ENCODE measurements at regions not wholly inside any gene's neighbourhood (a gene's known extent, or its start where the extent isn't known, plus 50 kb on each side); places are given as distances from the start of the nearest gene placed in this dataset.

- Histone ChIP-seq H3K27me3 (ENCODE audit: control insufficient read depth, insufficient read depth, low read length) (no peaks in the 10 kb centered on the region), H3K9ac (ENCODE audit: low read depth, low read length) (no peak overlapping the region), H3K4me1 (ENCODE audit: control insufficient read depth, insufficient read depth, low read length) (no peaks in the 10 kb centered on the region), H3K4me3 (ENCODE audit: low read length) (no peak overlapping the region), H3K4me2 (ENCODE audit: low read length) (no peak overlapping the region), H3K9me3 (replicated peaks; ENCODE audit: low read length) (peaks cover 3% of the 10 kb centered on the region), H3K36me3 (ENCODE audit: insufficient read depth, low read length) (no peaks in the 10 kb centered on the region)
These were observed 180.8 kb upstream of the CCDC179 start for GRCh38 chr11:23041001-23041503.

GRCh38 chr11:23058656-23059055, 198.4 kb upstream of the CCDC179 start:
- H3K4me3 ChIP-seq (ENCODE audit: low read length), result no peak overlapping the region
- no peaks in the 10 kb centered on the region for H3K36me3 ChIP-seq (ENCODE audit: insufficient read depth, low read length)
- no peak overlapping the region for H3K9ac ChIP-seq (ENCODE audit: low read depth, low read length)
- no peaks in the 10 kb centered on the region for H3K9me3 ChIP-seq (replicated peaks; ENCODE audit: low read length)
- no peaks in the 10 kb centered on the region for H3K4me1 ChIP-seq (ENCODE audit: control insufficient read depth, insufficient read depth, low read length)
- H3K27me3 ChIP-seq (ENCODE audit: control insufficient read depth, insufficient read depth, low read length), result no peaks in the 10 kb centered on the region
- no peak overlapping the region for H3K4me2 ChIP-seq (ENCODE audit: low read length)

GRCh38 chr11:23063276-23063675, 203.0 kb upstream of the CCDC179 start:
- H3K4me2 ChIP-seq (ENCODE audit: low read length), result no peak overlapping the region
- no peaks in the 10 kb centered on the region for H3K9me3 ChIP-seq (replicated peaks; ENCODE audit: low read length)
- no peaks in the 10 kb centered on the region for H3K36me3 ChIP-seq (ENCODE audit: insufficient read depth, low read length)
- no peaks in the 10 kb centered on the region for H3K4me1 ChIP-seq (ENCODE audit: control insufficient read depth, insufficient read depth, low read length)
- H3K9ac ChIP-seq (ENCODE audit: low read depth, low read length), result no peak overlapping the region
- no peak overlapping the region for H3K4me3 ChIP-seq (ENCODE audit: low read length)
- no peaks in the 10 kb centered on the region for H3K27me3 ChIP-seq (ENCODE audit: control insufficient read depth, insufficient read depth, low read length)

GRCh38 chr11:23078289-23078971, 218.2 kb upstream of the CCDC179 start:
- no peaks in the 10 kb centered on the region for H3K27me3 ChIP-seq (ENCODE audit: control insufficient read depth, insufficient read depth, low read length)
- no peak overlapping the region for H3K4me3 ChIP-seq (ENCODE audit: low read length)
- H3K9ac ChIP-seq (ENCODE audit: low read depth, low read length), result no peak overlapping the region
- no peak overlapping the region for H3K4me2 ChIP-seq (ENCODE audit: low read length)
- peaks cover 3% of the 10 kb centered on the region for H3K9me3 ChIP-seq (replicated peaks; ENCODE audit: low read length)
- H3K4me1 ChIP-seq (ENCODE audit: control insufficient read depth, insufficient read depth, low read length), result no peaks in the 10 kb centered on the region
- no peaks in the 10 kb centered on the region for H3K36me3 ChIP-seq (ENCODE audit: insufficient read depth, low read length)

GRCh38 chr11:23079382-23079813, 219.1 kb upstream of the CCDC179 start:
- no peak overlapping the region for H3K9ac ChIP-seq (ENCODE audit: low read depth, low read length)
- no peaks in the 10 kb centered on the region for H3K4me1 ChIP-seq (ENCODE audit: control insufficient read depth, insufficient read depth, low read length)
- no peak overlapping the region for H3K4me2 ChIP-seq (ENCODE audit: low read length)
- no peaks in the 10 kb centered on the region for H3K36me3 ChIP-seq (ENCODE audit: insufficient read depth, low read length)
- H3K27me3 ChIP-seq (ENCODE audit: control insufficient read depth, insufficient read depth, low read length), result no peaks in the 10 kb centered on the region
- H3K9me3 ChIP-seq (replicated peaks; ENCODE audit: low read length), result peaks cover 3% of the 10 kb centered on the region
- no peak overlapping the region for H3K4me3 ChIP-seq (ENCODE audit: low read length)

GRCh38 chr11:23087407-23087806, 227.1 kb upstream of the CCDC179 start:
- H3K4me2 ChIP-seq (ENCODE audit: low read length), result no peak overlapping the region
- H3K27me3 ChIP-seq (ENCODE audit: control insufficient read depth, insufficient read depth, low read length), result no peaks in the 10 kb centered on the region
- H3K9me3 ChIP-seq (replicated peaks; ENCODE audit: low read length), result no peaks in the 10 kb centered on the region
- no peak overlapping the region for H3K9ac ChIP-seq (ENCODE audit: low read depth, low read length)
- no peaks in the 10 kb centered on the region for H3K36me3 ChIP-seq (ENCODE audit: insufficient read depth, low read length)
- H3K4me1 ChIP-seq (ENCODE audit: control insufficient read depth, insufficient read depth, low read length), result no peaks in the 10 kb centered on the region
- H3K4me3 ChIP-seq (ENCODE audit: low read length), result no peak overlapping the region

- Histone ChIP-seq H3K4me3 (ENCODE audit: low read length) (no peak overlapping the region), H3K36me3 (ENCODE audit: insufficient read depth, low read length) (no peaks in the 10 kb centered on the region), H3K9ac (ENCODE audit: low read depth, low read length) (no peak overlapping the region), H3K4me2 (ENCODE audit: low read length) (no peak overlapping the region), H3K9me3 (replicated peaks; ENCODE audit: low read length) (no peaks in the 10 kb centered on the region), H3K4me1 (ENCODE audit: control insufficient read depth, insufficient read depth, low read length) (no peaks in the 10 kb centered on the region), H3K27me3 (ENCODE audit: control insufficient read depth, insufficient read depth, low read length) (no peaks in the 10 kb centered on the region)
These were observed 230.4 kb upstream of the CCDC179 start for GRCh38 chr11:23090659-23091058.

GRCh38 chr11:23095650-23096189, 235.4 kb upstream of the CCDC179 start:
- no peaks in the 10 kb centered on the region for H3K27me3 ChIP-seq (ENCODE audit: control insufficient read depth, insufficient read depth, low read length)
- no peak overlapping the region for H3K4me2 ChIP-seq (ENCODE audit: low read length)
- H3K4me3 ChIP-seq (ENCODE audit: low read length), result no peak overlapping the region
- H3K9me3 ChIP-seq (replicated peaks; ENCODE audit: low read length), result no peaks in the 10 kb centered on the region
- H3K36me3 ChIP-seq (ENCODE audit: insufficient read depth, low read length), result no peaks in the 10 kb centered on the region
- H3K4me1 ChIP-seq (ENCODE audit: control insufficient read depth, insufficient read depth, low read length), result no peaks in the 10 kb centered on the region
- no peak overlapping the region for H3K9ac ChIP-seq (ENCODE audit: low read depth, low read length)

GRCh38 chr11:23097891-23098290, 237.6 kb upstream of the CCDC179 start:
- H3K27me3 ChIP-seq (ENCODE audit: control insufficient read depth, insufficient read depth, low read length), result no peaks in the 10 kb centered on the region
- H3K4me2 ChIP-seq (ENCODE audit: low read length), result no peak overlapping the region
- H3K9me3 ChIP-seq (replicated peaks; ENCODE audit: low read length), result no peaks in the 10 kb centered on the region

GRCh38 chr11:23099256-23099655, 239.0 kb upstream of the CCDC179 start:
- Histone ChIP-seq H3K4me3 (ENCODE audit: low read length) (no peak overlapping the region), H3K4me1 (ENCODE audit: control insufficient read depth, insufficient read depth, low read length) (no peaks in the 10 kb centered on the region), H3K27me3 (ENCODE audit: control insufficient read depth, insufficient read depth, low read length) (no peaks in the 10 kb centered on the region), H3K9ac (ENCODE audit: low read depth, low read length) (no peak overlapping the region), H3K9me3 (replicated peaks; ENCODE audit: low read length) (no peaks in the 10 kb centered on the region), H3K36me3 (ENCODE audit: insufficient read depth, low read length) (no peaks in the 10 kb centered on the region), H3K4me2 (ENCODE audit: low read length) (no peak overlapping the region)

More at GRCh38 chr11:23097891-23098290, 237.6 kb upstream of the CCDC179 start:
- H3K4me1 ChIP-seq (ENCODE audit: control insufficient read depth, insufficient read depth, low read length), result no peaks in the 10 kb centered on the region
- no peaks in the 10 kb centered on the region for H3K36me3 ChIP-seq (ENCODE audit: insufficient read depth, low read length)
- H3K9ac ChIP-seq (ENCODE audit: low read depth, low read length), result no peak overlapping the region
- no peak overlapping the region for H3K4me3 ChIP-seq (ENCODE audit: low read length)

GRCh38 chr11:23100726-23101125, 240.5 kb upstream of the CCDC179 start:
- no peak overlapping the region for H3K4me2 ChIP-seq (ENCODE audit: low read length)
- no peaks in the 10 kb centered on the region for H3K27me3 ChIP-seq (ENCODE audit: control insufficient read depth, insufficient read depth, low read length)
- H3K9ac ChIP-seq (ENCODE audit: low read depth, low read length), result no peak overlapping the region
- no peaks in the 10 kb centered on the region for H3K36me3 ChIP-seq (ENCODE audit: insufficient read depth, low read length)
- no peaks in the 10 kb centered on the region for H3K4me1 ChIP-seq (ENCODE audit: control insufficient read depth, insufficient read depth, low read length)
- H3K4me3 ChIP-seq (ENCODE audit: low read length), result no peak overlapping the region
- no peaks in the 10 kb centered on the region for H3K9me3 ChIP-seq (replicated peaks; ENCODE audit: low read length)

GRCh38 chr11:23103416-23103815, 243.1 kb upstream of the CCDC179 start:
- no peak overlapping the region for H3K4me3 ChIP-seq (ENCODE audit: low read length)
- H3K4me1 ChIP-seq (ENCODE audit: control insufficient read depth, insufficient read depth, low read length), result no peaks in the 10 kb centered on the region
- H3K9ac ChIP-seq (ENCODE audit: low read depth, low read length), result no peak overlapping the region
- no peak overlapping the region for H3K4me2 ChIP-seq (ENCODE audit: low read length)
- H3K27me3 ChIP-seq (ENCODE audit: control insufficient read depth, insufficient read depth, low read length), result no peaks in the 10 kb centered on the region
- no peaks in the 10 kb centered on the region for H3K9me3 ChIP-seq (replicated peaks; ENCODE audit: low read length)
- no peaks in the 10 kb centered on the region for H3K36me3 ChIP-seq (ENCODE audit: insufficient read depth, low read length)

Measured in skeletal muscle satellite cell (primary cell).